ENCODE measurements at regions not wholly inside any gene's neighbourhood (a gene's known extent, or its start where the extent isn't known, plus 50 kb on each side); places are given as distances from the start of the nearest gene placed in this dataset.

DNA sequence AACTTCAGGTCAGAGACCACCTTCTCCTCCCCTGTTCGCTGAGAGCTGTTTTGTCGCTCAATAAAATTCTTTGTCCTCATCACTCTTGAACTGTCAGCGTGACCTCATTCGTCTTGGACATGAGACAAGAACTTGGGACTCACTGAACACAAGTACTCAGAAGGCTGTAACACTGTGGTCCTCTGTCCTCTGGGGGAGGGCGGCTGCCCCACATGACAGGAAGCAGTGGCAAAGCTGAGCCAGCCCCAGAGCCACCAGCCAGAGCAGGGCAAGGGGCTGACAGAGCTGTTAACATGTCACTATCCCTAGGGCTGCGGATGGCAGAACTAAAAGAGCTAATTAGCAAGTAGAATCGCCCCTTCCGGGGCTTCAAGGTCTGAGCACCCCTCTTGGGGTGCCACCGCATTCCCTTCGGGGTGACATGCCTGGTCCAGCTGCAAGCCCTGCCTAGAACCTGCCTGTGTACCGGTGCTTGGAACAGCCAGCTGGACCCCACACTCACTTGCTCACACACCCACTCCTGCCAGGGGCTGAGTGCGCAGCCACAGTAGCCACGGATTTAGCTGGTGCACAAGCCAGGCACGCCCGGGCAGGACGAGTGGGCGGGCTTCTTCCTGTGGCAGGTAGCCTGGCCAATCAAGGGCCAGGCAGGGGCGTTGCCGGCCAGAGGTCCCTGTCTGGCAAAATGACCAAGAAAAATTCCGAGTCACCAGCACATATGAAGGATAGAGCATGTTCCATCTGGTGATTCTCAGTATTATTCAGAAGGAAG is 648.6 kb upstream of the AGA start:
- no peak overlapping the region for H3K4me3 ChIP-seq (ENCODE audit: low read depth, low read length)
- no peak for DNase-seq (ENCODE audit: low read depth)
- TF ChIP-seq, protein P1, sequence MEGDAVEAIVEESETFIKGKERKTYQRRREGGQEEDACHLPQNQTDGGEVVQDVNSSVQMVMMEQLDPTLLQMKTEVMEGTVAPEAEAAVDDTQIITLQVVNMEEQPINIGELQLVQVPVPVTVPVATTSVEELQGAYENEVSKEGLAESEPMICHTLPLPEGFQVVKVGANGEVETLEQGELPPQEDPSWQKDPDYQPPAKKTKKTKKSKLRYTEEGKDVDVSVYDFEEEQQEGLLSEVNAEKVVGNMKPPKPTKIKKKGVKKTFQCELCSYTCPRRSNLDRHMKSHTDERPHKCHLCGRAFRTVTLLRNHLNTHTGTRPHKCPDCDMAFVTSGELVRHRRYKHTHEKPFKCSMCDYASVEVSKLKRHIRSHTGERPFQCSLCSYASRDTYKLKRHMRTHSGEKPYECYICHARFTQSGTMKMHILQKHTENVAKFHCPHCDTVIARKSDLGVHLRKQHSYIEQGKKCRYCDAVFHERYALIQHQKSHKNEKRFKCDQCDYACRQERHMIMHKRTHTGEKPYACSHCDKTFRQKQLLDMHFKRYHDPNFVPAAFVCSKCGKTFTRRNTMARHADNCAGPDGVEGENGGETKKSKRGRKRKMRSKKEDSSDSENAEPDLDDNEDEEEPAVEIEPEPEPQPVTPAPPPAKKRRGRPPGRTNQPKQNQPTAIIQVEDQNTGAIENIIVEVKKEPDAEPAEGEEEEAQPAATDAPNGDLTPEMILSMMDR (IDR thresholded peaks at IDR 0.05; ENCODE audit: insufficient read depth, low read length): no peak

DNA sequence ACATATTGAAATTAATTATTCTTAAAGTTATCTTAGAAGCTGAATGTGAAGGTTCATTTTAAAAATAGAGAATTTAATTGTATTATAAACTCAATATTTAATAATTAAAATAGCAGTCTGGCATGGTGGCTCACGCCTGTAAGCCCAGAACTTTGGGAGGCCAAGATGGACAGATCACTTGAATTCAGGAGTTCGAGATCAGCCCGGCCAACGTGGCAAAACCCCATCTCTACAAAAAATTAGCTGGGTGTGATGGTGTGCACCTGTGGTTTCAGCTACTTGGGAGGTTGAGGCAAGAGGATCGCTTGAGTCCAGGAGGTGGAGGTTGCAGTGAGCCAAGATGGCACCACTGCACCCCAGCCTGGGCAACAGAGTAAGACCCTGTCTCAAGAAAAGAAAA is 659.9 kb upstream of the AGA start:
- TF ChIP-seq, protein P1 (IDR thresholded peaks at IDR 0.05; ENCODE audit: insufficient read depth, low read length): no peak
- H3K4me3 ChIP-seq (ENCODE audit: low read depth, low read length): no peak overlapping the region
- DNase-seq (ENCODE audit: low read depth): no peak

DNA sequence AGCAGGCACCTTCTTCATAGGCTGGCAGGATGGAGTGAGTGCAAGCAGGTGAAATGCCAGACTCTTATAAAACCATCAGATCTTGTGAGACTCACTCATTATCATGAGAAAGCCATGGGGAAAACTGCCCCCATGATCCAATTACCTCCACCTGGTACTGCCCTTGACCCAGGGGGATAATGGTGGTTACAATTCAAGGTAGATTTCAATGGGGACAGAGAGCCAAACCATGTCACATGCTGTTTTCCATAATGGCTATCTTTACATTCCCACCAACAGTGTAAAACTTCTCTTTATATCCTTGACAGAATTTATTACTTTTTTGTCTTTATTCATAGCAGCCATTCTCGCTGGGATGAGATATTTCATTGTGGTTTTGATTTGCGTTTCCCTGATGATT is 663.0 kb upstream of the AGA start:
- no peak for DNase-seq (ENCODE audit: low read depth)
- H3K4me3 ChIP-seq (ENCODE audit: low read depth, low read length): no peak overlapping the region
- TF ChIP-seq, protein P1 (IDR thresholded peaks at IDR 0.05; ENCODE audit: insufficient read depth, low read length): no peak

DNA sequence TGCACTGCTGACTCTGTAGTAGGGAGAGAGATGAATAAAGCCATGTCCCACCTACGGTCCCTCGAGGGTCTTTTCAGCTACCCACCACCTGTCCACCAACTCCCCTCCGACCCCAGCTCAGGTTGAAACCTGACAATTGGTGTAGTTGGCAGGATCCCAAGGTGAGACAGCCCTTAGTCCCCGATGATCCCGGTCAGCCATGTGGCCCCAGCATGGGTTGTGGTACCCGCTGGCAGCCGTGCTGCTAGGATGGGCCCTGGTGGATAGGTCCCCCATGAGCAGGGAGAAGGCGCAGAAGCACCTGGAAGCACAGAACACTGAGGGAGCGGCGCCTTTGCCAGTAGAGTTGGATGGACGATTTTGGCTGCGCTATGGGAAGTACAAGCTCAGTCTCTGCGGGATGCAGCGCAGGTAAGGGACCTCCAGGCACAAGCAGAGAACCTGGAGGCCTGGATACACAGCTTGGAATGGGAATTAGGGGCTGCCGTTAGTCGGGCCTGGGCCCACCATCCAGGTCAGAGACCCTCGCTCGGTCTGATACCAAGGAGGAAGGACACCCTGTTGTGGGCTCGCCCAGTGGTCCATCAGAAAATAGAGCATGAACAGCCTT is 694.6 kb upstream of the AGA start:
- no peak overlapping the region for H3K4me3 ChIP-seq (ENCODE audit: low read depth, low read length)
- TF ChIP-seq, protein P1 (IDR thresholded peaks at IDR 0.05; ENCODE audit: insufficient read depth, low read length): no peak
- DNase-seq (ENCODE audit: low read depth): no peak

GRCh38 chr4:178137732-178138471 is 695.7 kb upstream of the AGA start:
- H3K4me3 ChIP-seq (ENCODE audit: low read depth, low read length): no peak overlapping the region
- DNase-seq (ENCODE audit: low read depth): no peak
- TF ChIP-seq, protein P1 (IDR thresholded peaks at IDR 0.05; ENCODE audit: insufficient read depth, low read length): no peak

DNA sequence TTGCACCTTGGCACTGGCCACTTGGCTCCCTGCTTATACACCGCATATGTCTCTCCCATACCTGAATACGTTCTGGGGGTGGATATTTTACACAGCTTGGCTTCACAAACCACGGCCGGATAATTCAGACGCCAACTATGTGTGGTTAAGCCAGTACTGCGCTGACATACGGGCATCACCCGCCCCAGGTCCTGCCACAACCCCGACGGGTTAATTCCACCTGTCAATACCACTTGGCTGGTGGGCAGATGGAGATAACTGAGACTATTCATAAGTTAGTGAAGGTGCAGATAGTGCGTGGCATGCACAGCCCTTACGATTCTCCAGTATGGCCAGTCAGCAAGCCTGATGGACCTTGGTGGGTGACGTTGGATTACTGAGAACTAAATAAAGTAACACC is 696.3 kb upstream of the AGA start:
- no peak overlapping the region for H3K4me3 ChIP-seq (ENCODE audit: low read depth, low read length)
- TF ChIP-seq, protein P1 (IDR thresholded peaks at IDR 0.05; ENCODE audit: insufficient read depth, low read length): no peak
- DNase-seq (ENCODE audit: low read depth): no peak
